KMS-11 (cell line): ENCODE measurements at regions not wholly inside any gene's neighbourhood (a gene's known extent, or its start where the extent isn't known, plus 50 kb on each side); places are given as distances from the start of the nearest gene placed in this dataset.

ENCODE experiments used
- H2AFZ ChIP-seq: fragments of 200-600 bp; sonication (generic); 2 replicates; pipeline ENCODE4 v1.6.1; 2016; ENCODE audit warnings: antibody characterized with exemption, mixed run types, low read depth
- H3K27ac ChIP-seq: fragments of 200-600 bp; sonication (generic); 2 replicates; pipeline ENCODE4 v1.6.1; 2016; ENCODE audit warnings: mild to moderate bottlenecking, mixed run types
- H3K27me3 ChIP-seq: fragments of 200-600 bp; sonication (generic); 2 replicates; pipeline ENCODE4 v1.6.1; 2017; ENCODE audit warnings: mild to moderate bottlenecking, low read depth, mixed run types, moderate library complexity; ENCODE audit not compliant: insufficient read depth
- H3K36me3 ChIP-seq: fragments of 200-600 bp; sonication (generic); 2 replicates; pipeline ENCODE4 v1.6.1; 2017; ENCODE audit warnings: mild to moderate bottlenecking, mixed run types; ENCODE audit not compliant: insufficient read depth
- H3K4me1 ChIP-seq: fragments of 200-600 bp; sonication (generic); 2 replicates; pipeline ENCODE4 v1.6.1; 2016; ENCODE audit warnings: mild to moderate bottlenecking, low read depth, mixed run types; ENCODE audit not compliant: poor library complexity, severe bottlenecking
- H3K4me2 ChIP-seq: fragments of 200-600 bp; sonication (generic); 2 replicates; pipeline ENCODE4 v1.7.0; 2016; ENCODE audit warnings: mild to moderate bottlenecking, mixed run types
- H3K4me3 ChIP-seq: fragments of 200-600 bp; sonication (generic); IDR thresholded peaks from 2 replicates; pipeline ENCODE4 v1.6.1; 2017; ENCODE audit warnings: low read depth, low read length, mixed read lengths; ENCODE audit not compliant: insufficient read depth
- H3K79me2 ChIP-seq: fragments of 200-600 bp; sonication (generic); 2 replicates; pipeline ENCODE4 v1.6.1; 2016; ENCODE audit warnings: low read depth, mixed run types; ENCODE audit not compliant: insufficient read depth
- H3K9ac ChIP-seq: fragments of 200-600 bp; sonication (generic); 2 replicates; pipeline ENCODE4 v1.6.1; 2016; ENCODE audit warnings: mild to moderate bottlenecking, mixed run types
- H4K20me1 ChIP-seq: fragments of 200-600 bp; sonication (generic); 2 replicates; pipeline ENCODE4 v1.6.1; 2016; ENCODE audit warnings: mild to moderate bottlenecking, mixed run types; ENCODE audit not compliant: insufficient read depth
- CTCF ChIP-seq: fragments of 200-600 bp; sonication (generic); conservative IDR thresholded peaks from 2 replicates; pipeline ENCODE4 v1.6.1; 2017; ENCODE audit warnings: low read depth, mild to moderate bottlenecking, antibody characterized with exemption, low read length, moderate library complexity, mixed read lengths

DNA sequence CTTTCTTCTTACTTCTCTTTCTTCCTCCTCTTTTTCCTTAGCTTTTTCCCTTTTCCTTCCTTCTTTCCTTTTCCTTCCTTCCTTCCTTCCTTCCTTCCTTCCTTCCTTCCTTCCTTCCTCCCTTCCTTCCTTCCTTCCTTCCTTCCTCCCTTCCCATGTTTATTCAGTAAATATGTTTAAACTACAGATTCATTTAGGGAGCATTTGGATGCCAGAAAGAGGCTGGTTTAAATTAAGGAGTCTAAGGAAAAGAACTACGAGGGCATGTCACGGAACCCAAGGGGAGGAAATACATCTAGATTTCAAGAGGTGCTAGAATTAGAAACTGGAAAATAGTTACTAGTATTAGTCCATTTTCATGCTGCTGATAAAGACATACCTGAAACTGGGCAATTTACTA is 320.0 kb upstream of the ARRDC3 start:
- H2AFZ ChIP-seq, result no peak overlapping the region
- no peak overlapping the region for H3K4me2 ChIP-seq
- no peaks in the 10 kb centered on the region for H3K36me3 ChIP-seq
- H3K27me3 ChIP-seq, result no peaks in the 10 kb centered on the region
- no peak overlapping the region for H3K4me3 ChIP-seq
- H4K20me1 ChIP-seq, result no peaks in the 10 kb centered on the region
- no peak overlapping the region for H3K9ac ChIP-seq
- no peaks in the 10 kb centered on the region for H3K4me1 ChIP-seq
- no peak for TF ChIP-seq CTCF
- H3K27ac ChIP-seq, result no peak overlapping the region
- no peaks in the 10 kb centered on the region for H3K79me2 ChIP-seq

DNA sequence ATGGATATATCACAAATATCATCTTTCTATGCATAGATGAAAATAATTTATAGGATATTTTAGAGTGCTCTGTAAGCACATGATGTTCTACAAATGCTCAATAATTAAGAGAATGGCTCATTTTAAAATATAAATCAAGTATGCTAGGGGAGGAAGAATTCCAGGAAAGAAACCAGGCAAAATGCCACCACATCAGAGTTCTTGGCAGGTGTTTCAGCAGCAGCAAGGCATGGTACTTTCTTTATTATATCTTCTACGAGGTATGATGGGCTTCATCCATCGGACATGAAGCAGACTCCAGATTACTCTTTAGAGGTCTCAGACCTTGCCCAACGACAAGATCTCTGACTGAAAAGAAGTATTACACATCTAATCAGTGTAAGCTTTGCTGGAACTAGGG is 316.3 kb upstream of the ARRDC3 start:
- Histone ChIP-seq H3K27ac (no peak overlapping the region), H3K4me2 (no peak overlapping the region), H3K9ac (no peak overlapping the region)

GRCh38 chr5:91691592-91691991 is 308.5 kb upstream of the ARRDC3 start:
- H3K27ac ChIP-seq, result no peak overlapping the region
- no peaks in the 10 kb centered on the region for H3K79me2 ChIP-seq
- H3K4me3 ChIP-seq, result no peak overlapping the region
- no peaks in the 10 kb centered on the region for H3K27me3 ChIP-seq
- no peaks in the 10 kb centered on the region for H4K20me1 ChIP-seq
- no peaks in the 10 kb centered on the region for H3K36me3 ChIP-seq
- H2AFZ ChIP-seq, result no peak overlapping the region
- H3K4me1 ChIP-seq, result no peaks in the 10 kb centered on the region
- no peak overlapping the region for H3K9ac ChIP-seq
- H3K4me2 ChIP-seq, result no peak overlapping the region
- TF ChIP-seq CTCF, result no peak

More for the DNA sequence above, 316.3 kb upstream of the ARRDC3 start:
- Histone ChIP-seq H4K20me1 (no peaks in the 10 kb centered on the region), H3K36me3 (no peaks in the 10 kb centered on the region), H3K27me3 (no peaks in the 10 kb centered on the region), H3K79me2 (no peaks in the 10 kb centered on the region), H3K4me3 (no peak overlapping the region), H3K4me1 (no peaks in the 10 kb centered on the region), H2AFZ (no peak overlapping the region)
- TF ChIP-seq CTCF, result no peak

- H3K79me2 ChIP-seq, result no peaks in the 10 kb centered on the region
- H2AFZ ChIP-seq, result no peak overlapping the region
- H4K20me1 ChIP-seq, result no peaks in the 10 kb centered on the region
- H3K9ac ChIP-seq, result no peak overlapping the region
- no peaks in the 10 kb centered on the region for H3K36me3 ChIP-seq
- no peak for TF ChIP-seq CTCF
- H3K27ac ChIP-seq, result no peak overlapping the region
- no peak overlapping the region for H3K4me3 ChIP-seq
- H3K4me1 ChIP-seq, result no peaks in the 10 kb centered on the region
- H3K27me3 ChIP-seq, result no peaks in the 10 kb centered on the region
- no peak overlapping the region for H3K4me2 ChIP-seq
Observed at GRCh38 chr5:91690921-91691320, 307.8 kb upstream of the ARRDC3 start.
